Ascending aorta (tissue), 2 donors: ENCODE measurements at regions not wholly inside any gene's neighbourhood (a gene's known extent, or its start where the extent isn't known, plus 50 kb on each side); places are given as distances from the start of the nearest gene placed in this dataset.

Source experiments
- DNase-seq, 2 donors: peaks; one replicate each; pipeline ENCODE4 v3.0.0-alpha.2; 2019; ENCODE audit warnings: low spot score in 2 of 2
- H3K27ac ChIP-seq, 2 donors: fragments of 200-600 bp; sonication (generic); one replicate each; pipeline ENCODE4 v1.5.1; 2016 to 2017; ENCODE audit warnings: mild to moderate bottlenecking in 1 of 2
- H3K27me3 ChIP-seq: fragments of 200-600 bp; sonication (generic); one replicate; pipeline ENCODE4 v1.5.1; 2017
- H3K36me3 ChIP-seq, 2 donors: fragments of 200-600 bp; sonication (generic); one replicate each; pipeline ENCODE4 v1.5.1; 2016
- H3K4me1 ChIP-seq, 2 donors: fragments of 200-600 bp; sonication (generic); one replicate each; pipeline ENCODE4 v1.5.1; 2016 to 2017; ENCODE audit warnings: mild to moderate bottlenecking in 1 of 2
- H3K4me3 ChIP-seq, 2 donors: fragments of 200-600 bp; sonication (generic); one replicate each; pipeline ENCODE4 v1.5.1; 2016 to 2017; ENCODE audit warnings: mild to moderate bottlenecking in 1 of 2
- H3K9me3 ChIP-seq, 2 donors: fragments of 200-600 bp; sonication (generic); one replicate each; pipeline ENCODE4 v1.5.1; 2016
- CTCF ChIP-seq, 3 experiments: fragments of 200-600 bp in 2 of 3; fragments of 450-650 bp in 1 of 3; sonication (generic) in 2 of 3; IDR thresholded peaks; one replicate each; pipeline ENCODE4 v1.5.1; 2016 to 2019; ENCODE audit warnings: antibody characterized with exemption in 3 of 3, mild to moderate bottlenecking in 1 of 3, moderate library complexity in 1 of 3
- intact Hi-C: fragments of 100-400 bp; cut with DNase I; formaldehyde crosslinking; loops from one replicate; pipeline ENCODE4 v1.15.1; 2023

- intact Hi-C loops, result no loop called here
- Histone ChIP-seq H3K27me3 (no peaks in the 10 kb centered on the region), H3K9me3 (no peaks in the 10 kb centered on the region), H3K4me3 (no peak overlapping the region), H3K27ac (no peak overlapping the region), H3K4me1 (no peaks in the 10 kb centered on the region), H3K36me3 (no peaks in the 10 kb centered on the region)
- no peak for TF ChIP-seq CTCF (IDR thresholded peaks at IDR 0.05)
- DNase-seq, result no peak
These were observed 303.9 kb upstream of the SLCO3A1 start for GRCh38 chr15:91549581-91549980.

GRCh38 chr15:91552555-91552954 is 301.0 kb upstream of the SLCO3A1 start:
- Histone ChIP-seq H3K4me1 (no peaks in the 10 kb centered on the region), H3K27ac (no peak overlapping the region), H3K9me3 (no peaks in the 10 kb centered on the region), H3K36me3 (no peaks in the 10 kb centered on the region), H3K27me3 (no peaks in the 10 kb centered on the region), H3K4me3 (no peak overlapping the region)
- intact Hi-C loops, result no loop called here
- DNase-seq, result no peak
- TF ChIP-seq CTCF (IDR thresholded peaks at IDR 0.05), result no peak

GRCh38 chr15:91553196-91553854 is 300.2 kb upstream of the SLCO3A1 start:
- Histone ChIP-seq H3K27me3 (no peaks in the 10 kb centered on the region), H3K9me3 (no peaks in the 10 kb centered on the region), H3K36me3 (no peaks in the 10 kb centered on the region), H3K27ac (no peak overlapping the region), H3K4me1 (no peaks in the 10 kb centered on the region), H3K4me3 (no peak overlapping the region)
- intact Hi-C loops, result no loop called here
- no peak for TF ChIP-seq CTCF (IDR thresholded peaks at IDR 0.05)
- no peak for DNase-seq

- no peak overlapping the region for H3K4me3 ChIP-seq
- no peak overlapping the region for H3K27ac ChIP-seq
- no peak for DNase-seq
- H3K36me3 ChIP-seq, result no peaks in the 10 kb centered on the region
- TF ChIP-seq CTCF (IDR thresholded peaks at IDR 0.05), result no peak
- H3K27me3 ChIP-seq, result no peaks in the 10 kb centered on the region
- no peaks in the 10 kb centered on the region for H3K9me3 ChIP-seq
- H3K4me1 ChIP-seq, result no peaks in the 10 kb centered on the region
- intact Hi-C loops, result no loop called here
These were observed 298.2 kb upstream of the SLCO3A1 start for GRCh38 chr15:91555312-91555711.

- intact Hi-C loops, result no loop called here
- Histone ChIP-seq H3K27me3 (no peaks in the 10 kb centered on the region), H3K4me3 (no peak overlapping the region), H3K27ac (no peak overlapping the region), H3K4me1 (no peaks in the 10 kb centered on the region), H3K9me3 (no peaks in the 10 kb centered on the region), H3K36me3 (no peaks in the 10 kb centered on the region)
- TF ChIP-seq CTCF (IDR thresholded peaks at IDR 0.05), result no peak
- DNase-seq, result no peak
These were observed 296.6 kb upstream of the SLCO3A1 start for GRCh38 chr15:91556926-91557325.

- intact Hi-C loops, result no loop called here
- Histone ChIP-seq H3K4me1 (no peaks in the 10 kb centered on the region), H3K9me3 (no peaks in the 10 kb centered on the region), H3K36me3 (no peaks in the 10 kb centered on the region), H3K27me3 (no peaks in the 10 kb centered on the region), H3K27ac (no peak overlapping the region), H3K4me3 (no peak overlapping the region)
- TF ChIP-seq CTCF (IDR thresholded peaks at IDR 0.05), result no peak
- no peak for DNase-seq
These were observed 294.4 kb upstream of the SLCO3A1 start for GRCh38 chr15:91559066-91559465.
